ENCODE measurements at regions not wholly inside any gene's neighbourhood (a gene's known extent, or its start where the extent isn't known, plus 50 kb on each side); places are given as distances from the start of the nearest gene placed in this dataset.
"Not testable (repeated sequence)": the region's sequence is repeated elsewhere in the genome, so short reads cannot be mapped to it uniquely, and the experiment has no call there.

GRCh38 chr17:33560165-33560564 lies 267.1 kb upstream of the ASIC2 start:
- DNase-seq (ENCODE audit: extremely low read depth, low read depth), result no peak

GRCh38 chr17:33560871-33561270 lies 267.8 kb upstream of the ASIC2 start:
- no peak for DNase-seq (ENCODE audit: extremely low read depth, low read depth)

GRCh38 chr17:33561569-33562334 lies 268.7 kb upstream of the ASIC2 start:
- no peak for DNase-seq (ENCODE audit: extremely low read depth, low read depth)

GRCh38 chr17:33562792-33563191 lies 269.7 kb upstream of the ASIC2 start:
- DNase-seq (ENCODE audit: extremely low read depth, low read depth), result no peak

GRCh38 chr17:33564146-33564545 lies 271.1 kb upstream of the ASIC2 start:
- no peak for DNase-seq (ENCODE audit: extremely low read depth, low read depth)

GRCh38 chr17:33567223-33567622 lies 274.1 kb upstream of the ASIC2 start:
- no peak for DNase-seq (ENCODE audit: extremely low read depth, low read depth)

- DNase-seq (ENCODE audit: extremely low read depth, low read depth), result no peak
Measured at GRCh38 chr17:33572615-33573014, 279.5 kb upstream of the ASIC2 start.

- no peak for DNase-seq (ENCODE audit: extremely low read depth, low read depth)
Measured at GRCh38 chr17:33574942-33575445, 281.9 kb upstream of the ASIC2 start.

GRCh38 chr17:33579740-33580139 lies 286.6 kb upstream of the ASIC2 start:
- not testable (repeated sequence) for DNase-seq (ENCODE audit: extremely low read depth, low read depth)

GRCh38 chr17:33580215-33580614 lies 287.1 kb upstream of the ASIC2 start:
- DNase-seq (ENCODE audit: extremely low read depth, low read depth), result no peak

- no peak for DNase-seq (ENCODE audit: extremely low read depth, low read depth)
Measured at GRCh38 chr17:33582661-33583060, 289.6 kb upstream of the ASIC2 start.

- DNase-seq (ENCODE audit: extremely low read depth, low read depth), result no peak
Measured at GRCh38 chr17:33583518-33584417, 290.7 kb upstream of the ASIC2 start.

- no peak for DNase-seq (ENCODE audit: extremely low read depth, low read depth)
Measured at GRCh38 chr17:33593991-33594390, 300.9 kb upstream of the ASIC2 start.

GRCh38 chr17:33595828-33596227 lies 302.7 kb upstream of the ASIC2 start:
- no peak for DNase-seq (ENCODE audit: extremely low read depth, low read depth)

GRCh38 chr17:33596899-33597298 lies 303.8 kb upstream of the ASIC2 start:
- no peak for DNase-seq (ENCODE audit: extremely low read depth, low read depth)

GRCh38 chr17:33598797-33599196 lies 305.7 kb upstream of the ASIC2 start:
- DNase-seq (ENCODE audit: extremely low read depth, low read depth), result no peak

- no peak for DNase-seq (ENCODE audit: extremely low read depth, low read depth)
Measured at GRCh38 chr17:33602981-33603380, 309.9 kb upstream of the ASIC2 start.

- DNase-seq (ENCODE audit: extremely low read depth, low read depth), result no peak
Measured at GRCh38 chr17:33603789-33604188, 310.7 kb upstream of the ASIC2 start.

GRCh38 chr17:33611532-33611931 lies 318.4 kb upstream of the ASIC2 start:
- no peak for DNase-seq (ENCODE audit: extremely low read depth, low read depth)

- DNase-seq (ENCODE audit: extremely low read depth, low read depth), result no peak
Measured at GRCh38 chr17:33615861-33616260, 322.8 kb upstream of the ASIC2 start.

GRCh38 chr17:33623841-33624240 lies 330.7 kb upstream of the ASIC2 start:
- no peak for DNase-seq (ENCODE audit: extremely low read depth, low read depth)

Measured in NCI-H460 (cell line).